ENCODE measurements at regions not wholly inside any gene's neighbourhood (a gene's known extent, or its start where the extent isn't known, plus 50 kb on each side); places are given as distances from the start of the nearest gene placed in this dataset.

GRCh38 chr6:48961781-48962415 is 501.2 kb downstream of the MMUT start:
- TF ChIP-seq YY1 (IDR thresholded peaks at IDR 0.05; ENCODE audit: low read depth) (no peak), MAX (IDR thresholded peaks at IDR 0.05) (no peak), REST (IDR thresholded peaks at IDR 0.05; ENCODE audit: low read depth) (no peak), CEBPB (IDR thresholded peaks at IDR 0.05) (peak; percentile 82), EP300 (IDR thresholded peaks at IDR 0.05; ENCODE audit: borderline replicate concordance) (no peak)

Measured in Ishikawa (cell line).